ENCODE measurements at regions not wholly inside any gene's neighbourhood (a gene's known extent, or its start where the extent isn't known, plus 50 kb on each side); places are given as distances from the start of the nearest gene placed in this dataset.

DNA sequence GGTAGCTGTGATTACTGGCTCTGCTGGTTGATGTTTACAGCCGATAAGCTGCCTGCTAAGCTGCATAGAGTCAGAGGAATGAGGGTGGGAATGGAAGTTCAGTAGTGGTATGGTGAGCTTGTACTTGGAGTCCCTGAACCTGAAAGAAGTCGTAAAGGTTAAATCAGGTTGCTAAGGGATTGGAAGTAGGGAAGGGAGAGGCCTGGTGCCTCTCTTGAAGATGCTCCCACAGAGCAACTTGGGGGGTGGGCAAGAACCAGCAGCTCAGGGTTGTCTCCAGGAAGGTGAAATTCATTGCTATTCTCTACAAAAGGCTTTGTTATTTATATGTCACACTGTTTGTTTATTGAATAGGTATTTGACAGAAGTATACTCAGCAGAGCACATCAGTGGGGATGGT lies 73.8 kb upstream of the OLFM4 start:
- TF ChIP-seq, protein P1, sequence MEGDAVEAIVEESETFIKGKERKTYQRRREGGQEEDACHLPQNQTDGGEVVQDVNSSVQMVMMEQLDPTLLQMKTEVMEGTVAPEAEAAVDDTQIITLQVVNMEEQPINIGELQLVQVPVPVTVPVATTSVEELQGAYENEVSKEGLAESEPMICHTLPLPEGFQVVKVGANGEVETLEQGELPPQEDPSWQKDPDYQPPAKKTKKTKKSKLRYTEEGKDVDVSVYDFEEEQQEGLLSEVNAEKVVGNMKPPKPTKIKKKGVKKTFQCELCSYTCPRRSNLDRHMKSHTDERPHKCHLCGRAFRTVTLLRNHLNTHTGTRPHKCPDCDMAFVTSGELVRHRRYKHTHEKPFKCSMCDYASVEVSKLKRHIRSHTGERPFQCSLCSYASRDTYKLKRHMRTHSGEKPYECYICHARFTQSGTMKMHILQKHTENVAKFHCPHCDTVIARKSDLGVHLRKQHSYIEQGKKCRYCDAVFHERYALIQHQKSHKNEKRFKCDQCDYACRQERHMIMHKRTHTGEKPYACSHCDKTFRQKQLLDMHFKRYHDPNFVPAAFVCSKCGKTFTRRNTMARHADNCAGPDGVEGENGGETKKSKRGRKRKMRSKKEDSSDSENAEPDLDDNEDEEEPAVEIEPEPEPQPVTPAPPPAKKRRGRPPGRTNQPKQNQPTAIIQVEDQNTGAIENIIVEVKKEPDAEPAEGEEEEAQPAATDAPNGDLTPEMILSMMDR (IDR thresholded peaks at IDR 0.05): no peak
- TF ChIP-seq POLR2A (IDR thresholded peaks at IDR 0.05) (no peak), POLR2AphosphoS5 (IDR thresholded peaks at IDR 0.05) (no peak)
